ENCODE measurements at regions not wholly inside any gene's neighbourhood (a gene's known extent, or its start where the extent isn't known, plus 50 kb on each side); places are given as distances from the start of the nearest gene placed in this dataset.

DNA sequence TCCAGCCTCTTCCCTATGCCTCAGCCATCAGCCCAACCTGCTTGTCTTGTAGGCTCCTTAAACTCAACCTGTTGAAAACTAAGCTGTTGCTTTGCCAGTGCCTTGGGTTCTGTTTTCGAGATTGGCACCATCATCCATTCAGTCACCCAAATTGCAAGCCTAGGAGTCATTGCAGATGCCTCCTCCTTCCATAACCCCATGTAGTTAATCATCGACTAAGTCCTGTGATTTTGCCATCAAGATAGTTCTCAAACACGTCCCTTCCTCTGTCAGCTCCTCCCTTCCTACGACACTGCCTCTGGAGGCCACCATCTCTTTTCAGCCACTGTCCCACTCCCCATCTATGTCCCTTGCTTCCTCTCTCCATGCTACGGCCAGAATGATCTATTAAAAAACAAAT lies 168.1 kb downstream of the RAB11FIP2 start:
- Histone ChIP-seq H3K4me1 (ENCODE audit: control insufficient read depth in 2 of 2, insufficient read depth in 2 of 2, low read length in 2 of 2) (no peaks in the 10 kb centered on the region), H3K9me3 (ENCODE audit: control insufficient read depth in 2 of 2, low read length in 2 of 2) (no peaks in the 10 kb centered on the region), H3K9ac (ENCODE audit: low read depth in 1 of 2, low read length in 2 of 2) (no peak overlapping the region), H3K27ac (ENCODE audit: low read depth in 2 of 2, low read length in 2 of 2) (no peak overlapping the region), H3K36me3 (ENCODE audit: control insufficient read depth in 2 of 2, insufficient read depth in 2 of 2, low read length in 2 of 2) (no peaks in the 10 kb centered on the region), H3K27me3 (ENCODE audit: control insufficient read depth in 2 of 2, insufficient read depth in 2 of 2, low read length in 2 of 2) (no peaks in the 10 kb centered on the region), H3K4me3 (ENCODE audit: low read length in 2 of 2) (no peak overlapping the region)

DNA sequence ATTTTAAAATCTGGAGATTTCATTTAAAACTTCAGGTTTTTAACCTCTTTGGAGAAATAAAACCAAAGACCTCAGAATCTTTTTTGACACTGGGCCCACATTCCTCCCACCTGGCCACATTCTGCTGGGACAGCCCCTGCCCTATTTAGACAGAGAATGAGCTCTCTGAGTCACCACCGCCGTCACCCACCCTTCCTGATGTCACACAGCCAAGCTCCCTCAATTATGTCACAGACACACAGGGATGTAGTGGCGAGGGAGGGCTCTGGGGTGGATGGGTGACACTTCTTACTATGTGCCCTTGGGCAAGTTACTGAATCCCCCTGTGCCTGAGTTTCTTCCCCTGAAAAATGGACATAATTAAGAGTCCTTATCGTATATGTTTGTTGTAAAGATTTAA lies 162.6 kb downstream of the RAB11FIP2 start:
- Histone ChIP-seq H3K36me3 (ENCODE audit: control insufficient read depth in 2 of 2, insufficient read depth in 2 of 2, low read length in 2 of 2) (no peaks in the 10 kb centered on the region), H3K9ac (ENCODE audit: low read depth in 1 of 2, low read length in 2 of 2) (no peak overlapping the region), H3K27me3 (ENCODE audit: control insufficient read depth in 2 of 2, insufficient read depth in 2 of 2, low read length in 2 of 2) (peaks cover 0 to 4% of the 10 kb centered on the region in 2 donors), H3K27ac (ENCODE audit: low read depth in 2 of 2, low read length in 2 of 2) (no peak overlapping the region), H3K4me3 (ENCODE audit: low read length in 2 of 2) (no peak overlapping the region), H3K9me3 (ENCODE audit: control insufficient read depth in 2 of 2, low read length in 2 of 2) (no peaks in the 10 kb centered on the region), H3K4me1 (ENCODE audit: control insufficient read depth in 2 of 2, insufficient read depth in 2 of 2, low read length in 2 of 2) (no peaks in the 10 kb centered on the region)

DNA sequence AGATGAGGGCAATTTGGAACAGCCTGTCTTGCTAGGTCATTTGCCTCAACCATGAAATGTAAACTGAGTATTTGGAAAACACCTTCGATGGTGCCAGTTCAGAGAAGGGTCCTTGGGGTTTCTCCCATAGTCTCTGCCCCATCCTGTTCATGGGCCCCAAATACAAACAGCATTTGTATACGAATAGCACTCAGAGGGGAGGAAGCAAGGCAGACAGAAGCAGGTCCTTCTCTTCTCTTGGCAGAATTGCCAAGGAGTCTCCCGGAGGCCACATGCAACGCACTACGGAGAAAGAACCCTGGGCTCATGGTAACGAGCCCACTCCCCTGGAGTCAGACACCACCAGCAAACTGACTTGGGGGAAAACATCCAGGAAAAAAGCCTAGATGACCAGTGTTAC lies 162.1 kb downstream of the RAB11FIP2 start:
- Histone ChIP-seq H3K27ac (ENCODE audit: low read depth in 2 of 2, low read length in 2 of 2) (no peak overlapping the region), H3K36me3 (ENCODE audit: control insufficient read depth in 2 of 2, insufficient read depth in 2 of 2, low read length in 2 of 2) (no peaks in the 10 kb centered on the region), H3K27me3 (ENCODE audit: control insufficient read depth in 2 of 2, insufficient read depth in 2 of 2, low read length in 2 of 2) (peaks cover 0 to 4% of the 10 kb centered on the region in 2 donors), H3K4me1 (ENCODE audit: control insufficient read depth in 2 of 2, insufficient read depth in 2 of 2, low read length in 2 of 2) (no peaks in the 10 kb centered on the region), H3K9ac (ENCODE audit: low read depth in 1 of 2, low read length in 2 of 2) (no peak overlapping the region), H3K4me3 (ENCODE audit: low read length in 2 of 2) (no peak overlapping the region), H3K9me3 (ENCODE audit: control insufficient read depth in 2 of 2, low read length in 2 of 2) (no peaks in the 10 kb centered on the region)

GRCh38 chr10:117885206-117885829 lies 161.4 kb downstream of the RAB11FIP2 start:
- Histone ChIP-seq H3K4me1 (ENCODE audit: control insufficient read depth in 2 of 2, insufficient read depth in 2 of 2, low read length in 2 of 2) (no peaks in the 10 kb centered on the region), H3K27ac (ENCODE audit: low read depth in 2 of 2, low read length in 2 of 2) (no peak overlapping the region), H3K36me3 (ENCODE audit: control insufficient read depth in 2 of 2, insufficient read depth in 2 of 2, low read length in 2 of 2) (no peaks in the 10 kb centered on the region), H3K4me3 (ENCODE audit: low read length in 2 of 2) (no peak overlapping the region), H3K9ac (ENCODE audit: low read depth in 1 of 2, low read length in 2 of 2) (no peak overlapping the region), H3K9me3 (ENCODE audit: control insufficient read depth in 2 of 2, low read length in 2 of 2) (no peaks in the 10 kb centered on the region), H3K27me3 (ENCODE audit: control insufficient read depth in 2 of 2, insufficient read depth in 2 of 2, low read length in 2 of 2) (peaks cover 0 to 4% of the 10 kb centered on the region in 2 donors)

DNA sequence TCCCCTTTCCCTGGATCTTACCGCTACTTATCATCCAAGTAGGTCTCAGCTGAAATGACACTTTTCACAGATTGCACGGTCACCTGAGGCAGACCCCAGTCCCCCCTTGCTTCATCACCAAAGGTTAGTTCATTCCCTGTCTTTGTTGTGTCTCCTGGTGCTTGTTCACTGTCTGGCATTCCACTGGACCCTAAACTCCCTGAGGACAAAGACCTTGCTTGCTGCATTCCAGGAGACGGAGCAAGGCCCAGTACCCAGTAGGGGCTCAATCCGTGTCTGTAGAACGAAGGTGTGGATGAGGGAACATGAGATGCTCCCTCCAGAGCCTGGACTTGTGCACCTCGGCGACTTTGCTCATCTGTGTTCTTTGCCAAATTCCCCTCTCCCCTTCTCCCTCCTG lies 160.0 kb downstream of the RAB11FIP2 start:
- Histone ChIP-seq H3K4me1 (ENCODE audit: control insufficient read depth in 2 of 2, insufficient read depth in 2 of 2, low read length in 2 of 2) (no peaks in the 10 kb centered on the region), H3K27ac (ENCODE audit: low read depth in 2 of 2, low read length in 2 of 2) (no peak overlapping the region), H3K9ac (ENCODE audit: low read depth in 1 of 2, low read length in 2 of 2) (no peak overlapping the region), H3K4me3 (ENCODE audit: low read length in 2 of 2) (no peak overlapping the region), H3K36me3 (ENCODE audit: control insufficient read depth in 2 of 2, insufficient read depth in 2 of 2, low read length in 2 of 2) (no peaks in the 10 kb centered on the region), H3K27me3 (ENCODE audit: control insufficient read depth in 2 of 2, insufficient read depth in 2 of 2, low read length in 2 of 2) (peaks cover 0 to 4% of the 10 kb centered on the region in 2 donors), H3K9me3 (ENCODE audit: control insufficient read depth in 2 of 2, low read length in 2 of 2) (no peaks in the 10 kb centered on the region)

GRCh38 chr10:117889664-117890063 lies 157.1 kb downstream of the RAB11FIP2 start:
- no peaks in the 10 kb centered on the region for H3K4me1 ChIP-seq (ENCODE audit: control insufficient read depth in 2 of 2, insufficient read depth in 2 of 2, low read length in 2 of 2)
- H3K27ac ChIP-seq (ENCODE audit: low read depth in 2 of 2, low read length in 2 of 2) = no peak overlapping the region
- no peak overlapping the region for H3K9ac ChIP-seq (ENCODE audit: low read depth in 1 of 2, low read length in 2 of 2)
- H3K27me3 ChIP-seq (ENCODE audit: control insufficient read depth in 2 of 2, insufficient read depth in 2 of 2, low read length in 2 of 2) = peaks cover 0 to 4% of the 10 kb centered on the region in 2 donors
- no peak overlapping the region for H3K4me3 ChIP-seq (ENCODE audit: low read length in 2 of 2)
- no peaks in the 10 kb centered on the region for H3K9me3 ChIP-seq (ENCODE audit: control insufficient read depth in 2 of 2, low read length in 2 of 2)
- no peaks in the 10 kb centered on the region for H3K36me3 ChIP-seq (ENCODE audit: control insufficient read depth in 2 of 2, insufficient read depth in 2 of 2, low read length in 2 of 2)

GRCh38 chr10:117892681-117893220 lies 154.0 kb downstream of the RAB11FIP2 start:
- Histone ChIP-seq H3K4me3 (ENCODE audit: low read length in 2 of 2) (no peak overlapping the region), H3K27ac (ENCODE audit: low read depth in 2 of 2, low read length in 2 of 2) (no peak overlapping the region), H3K9me3 (ENCODE audit: control insufficient read depth in 2 of 2, low read length in 2 of 2) (no peaks in the 10 kb centered on the region), H3K9ac (ENCODE audit: low read depth in 1 of 2, low read length in 2 of 2) (no peak overlapping the region), H3K27me3 (ENCODE audit: control insufficient read depth in 2 of 2, insufficient read depth in 2 of 2, low read length in 2 of 2) (no peaks in the 10 kb centered on the region), H3K4me1 (ENCODE audit: control insufficient read depth in 2 of 2, insufficient read depth in 2 of 2, low read length in 2 of 2) (no peaks in the 10 kb centered on the region), H3K36me3 (ENCODE audit: control insufficient read depth in 2 of 2, insufficient read depth in 2 of 2, low read length in 2 of 2) (no peaks in the 10 kb centered on the region)

GRCh38 chr10:117894339-117894738 lies 152.4 kb downstream of the RAB11FIP2 start:
- H3K27me3 ChIP-seq (ENCODE audit: control insufficient read depth in 2 of 2, insufficient read depth in 2 of 2, low read length in 2 of 2) = no peaks in the 10 kb centered on the region
- H3K4me3 ChIP-seq (ENCODE audit: low read length in 2 of 2) = no peak overlapping the region
- no peak overlapping the region for H3K27ac ChIP-seq (ENCODE audit: low read depth in 2 of 2, low read length in 2 of 2)
- no peaks in the 10 kb centered on the region for H3K36me3 ChIP-seq (ENCODE audit: control insufficient read depth in 2 of 2, insufficient read depth in 2 of 2, low read length in 2 of 2)
- no peak overlapping the region for H3K9ac ChIP-seq (ENCODE audit: low read depth in 1 of 2, low read length in 2 of 2)
- H3K4me1 ChIP-seq (ENCODE audit: control insufficient read depth in 2 of 2, insufficient read depth in 2 of 2, low read length in 2 of 2) = no peaks in the 10 kb centered on the region
- no peaks in the 10 kb centered on the region for H3K9me3 ChIP-seq (ENCODE audit: control insufficient read depth in 2 of 2, low read length in 2 of 2)

- H3K27ac ChIP-seq (ENCODE audit: low read depth in 2 of 2, low read length in 2 of 2) = no peak overlapping the region
- H3K9me3 ChIP-seq (ENCODE audit: control insufficient read depth in 2 of 2, low read length in 2 of 2) = no peaks in the 10 kb centered on the region
- H3K27me3 ChIP-seq (ENCODE audit: control insufficient read depth in 2 of 2, insufficient read depth in 2 of 2, low read length in 2 of 2) = no peaks in the 10 kb centered on the region
- H3K4me1 ChIP-seq (ENCODE audit: control insufficient read depth in 2 of 2, insufficient read depth in 2 of 2, low read length in 2 of 2) = no peaks in the 10 kb centered on the region
- no peaks in the 10 kb centered on the region for H3K36me3 ChIP-seq (ENCODE audit: control insufficient read depth in 2 of 2, insufficient read depth in 2 of 2, low read length in 2 of 2)
- H3K9ac ChIP-seq (ENCODE audit: low read depth in 1 of 2, low read length in 2 of 2) = no peak overlapping the region
- no peak overlapping the region for H3K4me3 ChIP-seq (ENCODE audit: low read length in 2 of 2)
Observed at GRCh38 chr10:117896517-117896916, 150.2 kb downstream of the RAB11FIP2 start.

GRCh38 chr10:117899181-117899683 lies 147.5 kb downstream of the RAB11FIP2 start:
- no peak overlapping the region for H3K9ac ChIP-seq (ENCODE audit: low read depth in 1 of 2, low read length in 2 of 2)
- H3K4me1 ChIP-seq (ENCODE audit: control insufficient read depth in 2 of 2, insufficient read depth in 2 of 2, low read length in 2 of 2) = no peaks in the 10 kb centered on the region
- peaks cover 0 to 3% of the 10 kb centered on the region in 2 donors for H3K27me3 ChIP-seq (ENCODE audit: control insufficient read depth in 2 of 2, insufficient read depth in 2 of 2, low read length in 2 of 2)
- H3K27ac ChIP-seq (ENCODE audit: low read depth in 2 of 2, low read length in 2 of 2) = no peak overlapping the region
- H3K9me3 ChIP-seq (ENCODE audit: control insufficient read depth in 2 of 2, low read length in 2 of 2) = no peaks in the 10 kb centered on the region
- no peak overlapping the region for H3K4me3 ChIP-seq (ENCODE audit: low read length in 2 of 2)
- no peaks in the 10 kb centered on the region for H3K36me3 ChIP-seq (ENCODE audit: control insufficient read depth in 2 of 2, insufficient read depth in 2 of 2, low read length in 2 of 2)

All from mucosa of rectum (tissue), 2 donors.